LoVo (cell line): ENCODE measurements at regions not wholly inside any gene's neighbourhood (a gene's known extent, or its start where the extent isn't known, plus 50 kb on each side); places are given as distances from the start of the nearest gene placed in this dataset.

Experiments
- DNase-seq: peaks from one replicate; pipeline ENCODE4 v3.0.0-alpha.2; 2016; ENCODE audit warnings: low spot score

GRCh38 chr10:129223363-129223762 lies 243.7 kb upstream of the MGMT start:
- DNase-seq = no peak

GRCh38 chr10:129224065-129224464 lies 243.0 kb upstream of the MGMT start:
- DNase-seq = no peak

GRCh38 chr10:129231821-129232220 lies 235.2 kb upstream of the MGMT start:
- DNase-seq = no peak

- no peak for DNase-seq
Observed at GRCh38 chr10:129233351-129234148, 233.5 kb upstream of the MGMT start.

- no peak for DNase-seq
Observed at GRCh38 chr10:129236274-129236691, 230.8 kb upstream of the MGMT start.

- DNase-seq = no peak
Observed at GRCh38 chr10:129241461-129241860, 225.6 kb upstream of the MGMT start.

GRCh38 chr10:129244298-129244697 lies 222.7 kb upstream of the MGMT start:
- DNase-seq = no peak

- DNase-seq = no peak
Observed at GRCh38 chr10:129244757-129245156, 222.3 kb upstream of the MGMT start.

GRCh38 chr10:129253161-129253864 lies 213.7 kb upstream of the MGMT start:
- no peak for DNase-seq

GRCh38 chr10:129253865-129254179 lies 213.2 kb upstream of the MGMT start:
- DNase-seq = no peak

GRCh38 chr10:129258283-129258923 lies 208.6 kb upstream of the MGMT start:
- no peak for DNase-seq

GRCh38 chr10:129259128-129259815 lies 207.8 kb upstream of the MGMT start:
- no peak for DNase-seq

- DNase-seq = no peak
Observed at GRCh38 chr10:129272176-129272575, 194.9 kb upstream of the MGMT start.

- DNase-seq = no peak
Observed at GRCh38 chr10:129272866-129273650, 194.0 kb upstream of the MGMT start.

GRCh38 chr10:129273860-129274259 lies 193.2 kb upstream of the MGMT start:
- DNase-seq = no peak

- no peak for DNase-seq
Observed at GRCh38 chr10:129274748-129275474, 192.1 kb upstream of the MGMT start.

- no peak for DNase-seq
Observed at GRCh38 chr10:129275886-129276285, 191.2 kb upstream of the MGMT start.

GRCh38 chr10:129277084-129277483 lies 190.0 kb upstream of the MGMT start:
- no peak for DNase-seq

GRCh38 chr10:129277841-129278240 lies 189.2 kb upstream of the MGMT start:
- DNase-seq = no peak

- DNase-seq = no peak
Observed at GRCh38 chr10:129278686-129279085, 188.4 kb upstream of the MGMT start.
